Trophoblast cell (in vitro differentiated cells and primary cell): ENCODE measurements at regions not wholly inside any gene's neighbourhood (a gene's known extent, or its start where the extent isn't known, plus 50 kb on each side); places are given as distances from the start of the nearest gene placed in this dataset.
"Not testable (repeated sequence)": the region's sequence is repeated elsewhere in the genome, so short reads cannot be mapped to it uniquely, and the experiment has no call there.

Source experiments
- DNase-seq, 2 donors: peaks; one replicate each; pipeline ENCODE4 v3.0.0-alpha.2; 2016
- H2AFZ ChIP-seq: 2 replicates; pipeline ENCODE4 v1.6.1; 2013; ENCODE audit warnings: low read length, moderate library complexity, mild to moderate bottlenecking; ENCODE audit not compliant: insufficient read depth, poor library complexity
- H2AK5ac ChIP-seq: 2 replicates; pipeline ENCODE4 v1.6.1; 2013; ENCODE audit warnings: mild to moderate bottlenecking, low read length
- H2BK120ac ChIP-seq: 2 replicates; pipeline ENCODE4 v1.6.1; 2013; ENCODE audit warnings: low read length, mild to moderate bottlenecking, moderate library complexity; ENCODE audit not compliant: insufficient read depth, poor library complexity
- H2BK12ac ChIP-seq: 2 replicates; pipeline ENCODE4 v1.6.1; 2013; ENCODE audit warnings: mild to moderate bottlenecking, low read length, moderate library complexity
- H2BK5ac ChIP-seq: 2 replicates; pipeline ENCODE4 v1.6.1; 2013; ENCODE audit warnings: low read length, low read depth, moderate library complexity, mild to moderate bottlenecking; ENCODE audit not compliant: poor library complexity
- H3K14ac ChIP-seq: 2 replicates; pipeline ENCODE4 v1.6.1; 2013; ENCODE audit warnings: mild to moderate bottlenecking, low read length
- H3K18ac ChIP-seq: 2 replicates; pipeline ENCODE4 v1.6.1; 2013; ENCODE audit warnings: mild to moderate bottlenecking, low read length
- H3K23ac ChIP-seq: 2 replicates; pipeline ENCODE4 v1.6.1; 2013; ENCODE audit warnings: low read length
- H3K27ac ChIP-seq: 2 replicates; pipeline ENCODE4 v1.5.1; 2013; ENCODE audit warnings: low read depth, mild to moderate bottlenecking, inconsistent platforms, low read length, moderate library complexity
- H3K27me3 ChIP-seq: 2 replicates; pipeline ENCODE4 v1.6.1; 2013; ENCODE audit warnings: inconsistent platforms, mild to moderate bottlenecking, low read length, moderate library complexity; ENCODE audit not compliant: insufficient read depth
- H3K36me3 ChIP-seq, 2 experiments: 1 replicate in 1 of 2; 2 replicates in 1 of 2; pipeline ENCODE4 v1.6.1; 2013; ENCODE audit warnings: low read length in 2 of 2, mild to moderate bottlenecking in 2 of 2, moderate library complexity in 1 of 2; ENCODE audit not compliant: insufficient read depth in 2 of 2, control insufficient read depth in 1 of 2
- H3K4ac ChIP-seq: 2 replicates; pipeline ENCODE4 v1.6.1; 2013; ENCODE audit warnings: low read depth, mild to moderate bottlenecking, low read length, moderate library complexity
- H3K4me1 ChIP-seq, 2 experiments: 1 replicate in 1 of 2; 2 replicates in 1 of 2; pipeline ENCODE4 v1.6.1; 2013; ENCODE audit warnings: low read length in 2 of 2, mild to moderate bottlenecking in 2 of 2, moderate library complexity in 1 of 2; ENCODE audit not compliant: insufficient read depth in 2 of 2, control insufficient read depth in 1 of 2
- H3K4me2 ChIP-seq: 2 replicates; pipeline ENCODE4 v1.6.1; 2013; ENCODE audit warnings: inconsistent platforms, mild to moderate bottlenecking, low read length, moderate library complexity
- H3K4me3 ChIP-seq: 2 replicates; pipeline ENCODE4 v1.5.1; 2013; ENCODE audit warnings: mild to moderate bottlenecking, low read depth, low read length, inconsistent platforms
- H3K79me1 ChIP-seq: one replicate; pipeline ENCODE4 v1.6.1; 2013; ENCODE audit warnings: low read length
- H3K79me2 ChIP-seq: 2 replicates; pipeline ENCODE4 v1.6.1; 2013; ENCODE audit warnings: low read length, mild to moderate bottlenecking; ENCODE audit not compliant: control insufficient read depth, insufficient read depth, poor library complexity
- H3K9ac ChIP-seq: 2 replicates; pipeline ENCODE4 v1.6.1; 2013; ENCODE audit warnings: mild to moderate bottlenecking, low read length
- H3K9me3 ChIP-seq: 2 replicates; pipeline ENCODE4 v1.6.1; 2013; ENCODE audit warnings: low read depth, mild to moderate bottlenecking, control low read depth, inconsistent platforms, low read length; ENCODE audit not compliant: insufficient read depth
- H4K12ac ChIP-seq: 2 replicates; pipeline ENCODE4 v1.6.1; 2013; ENCODE audit warnings: low read depth, mild to moderate bottlenecking, low read length, moderate library complexity
- H4K8ac ChIP-seq: 2 replicates; pipeline ENCODE4 v1.6.1; 2013; ENCODE audit warnings: low read depth, mild to moderate bottlenecking, low read length, moderate library complexity
- H4K91ac ChIP-seq: one replicate; pipeline ENCODE4 v1.6.1; 2013; ENCODE audit warnings: low read depth, mild to moderate bottlenecking, low read length, moderate library complexity
- WGBS: extraction: QIAGEN DNeasy Blood & Tissue Kit; methylation state at CpG from one replicate; pipeline ENCODE4 v1.1.7; 2013; ENCODE audit warnings: missing lambda C conversion rate; ENCODE audit not compliant: insufficient read length, insufficient coverage; ENCODE audit errors: extremely low coverage; 5-methylcytosine and 5-hydroxymethylcytosine counted together

GRCh38 chr11:39741066-39741465 lies 1718.4 kb downstream of the LRRC4C start:
- WGBS = no CpG with 5 or more reads among the region's 2 CpGs
- H3K79me2 ChIP-seq = no peaks in the 10 kb centered on the region

GRCh38 chr11:39736351-39736750 lies 1723.1 kb downstream of the LRRC4C start:
- H3K27me3 ChIP-seq, H3K4me2 ChIP-seq, H3K4me1 ChIP-seq, H3K79me1 ChIP-seq, H3K79me2 ChIP-seq, DNase-seq, H4K91ac ChIP-seq, H3K9ac ChIP-seq, H3K9me3 ChIP-seq, H2BK5ac ChIP-seq, H4K8ac ChIP-seq, H2AFZ ChIP-seq, H2BK12ac ChIP-seq, H3K14ac ChIP-seq, H3K4ac ChIP-seq, H2AK5ac ChIP-seq, H3K4me3 ChIP-seq, H2BK120ac ChIP-seq, H4K12ac ChIP-seq, H3K36me3 ChIP-seq, H3K18ac ChIP-seq, H3K27ac ChIP-seq, H3K23ac ChIP-seq: not testable (repeated sequence)
- no CpG with 5 or more reads among the region's 7 CpGs for WGBS

More at GRCh38 chr11:39741066-39741465, 1718.4 kb downstream of the LRRC4C start:
- Histone ChIP-seq H2AK5ac (no peak overlapping the region), H3K9ac (no peak overlapping the region), H2AFZ (no peak overlapping the region), H4K12ac (no peak overlapping the region), H3K27ac (no peak overlapping the region), H4K8ac (no peak overlapping the region), H3K4me1 (peaks cover 0 to 9% of the 10 kb centered on the region in 2 experiments), H2BK12ac (no peak overlapping the region), H3K14ac (no peak overlapping the region), H3K23ac (no peak overlapping the region), H3K36me3 (no peaks in the 10 kb centered on the region), H2BK5ac (no peak overlapping the region), H3K4ac (no peak overlapping the region), H3K79me1 (no peaks in the 10 kb centered on the region), H3K18ac (no peak overlapping the region), H4K91ac (no peak overlapping the region), H2BK120ac (no peak overlapping the region), H3K4me3 (no peak overlapping the region), H3K9me3 (peaks cover 5% of the 10 kb centered on the region), H3K27me3 (no peaks in the 10 kb centered on the region), H3K4me2 (no peak overlapping the region)
- DNase-seq = peak in 1 of 2 donors; percentile 16

- Histone ChIP-seq H3K18ac (no peak overlapping the region), H3K79me1 (no peaks in the 10 kb centered on the region), H3K36me3 (no peaks in the 10 kb centered on the region), H2BK120ac (no peak overlapping the region), H3K4me1 (peaks cover 2 to 7% of the 10 kb centered on the region in 2 experiments), H3K27ac (no peak overlapping the region), H3K4ac (no peak overlapping the region), H4K91ac (no peak overlapping the region), H4K12ac (no peak overlapping the region), H3K9me3 (no peaks in the 10 kb centered on the region), H3K14ac (no peak overlapping the region), H3K23ac (no peak overlapping the region), H3K9ac (no peak overlapping the region), H3K27me3 (no peaks in the 10 kb centered on the region), H3K4me3 (no peak overlapping the region), H3K79me2 (no peaks in the 10 kb centered on the region), H2BK5ac (no peak overlapping the region), H2AFZ (no peak overlapping the region), H2BK12ac (no peak overlapping the region), H4K8ac (no peak overlapping the region), H2AK5ac (no peak overlapping the region), H3K4me2 (no peak overlapping the region)
- DNase-seq = no peak
These were observed 1727.5 kb downstream of the LRRC4C start for GRCh38 chr11:39732001-39732400.

DNA sequence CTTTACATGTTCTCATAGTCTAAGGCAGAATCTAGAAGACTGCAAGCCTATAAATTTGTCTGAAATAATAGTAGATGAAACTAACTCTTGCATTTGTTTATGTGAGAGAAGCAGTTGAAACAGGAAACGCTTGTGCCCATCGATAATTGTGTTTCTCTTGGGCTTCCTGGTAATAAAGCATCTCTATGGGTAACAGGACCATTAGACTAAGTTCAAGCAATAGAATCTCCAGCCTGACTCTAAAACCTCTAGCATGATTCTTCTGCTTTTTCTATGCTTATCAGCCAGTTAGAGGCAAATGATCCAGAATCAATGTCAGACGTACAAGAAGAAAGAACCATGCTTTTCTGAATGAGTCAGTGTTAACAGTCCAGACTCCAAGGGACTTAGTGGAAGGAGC lies 1734.4 kb downstream of the LRRC4C start:
- no peak overlapping the region for H4K12ac ChIP-seq
- H3K9me3 ChIP-seq = no peaks in the 10 kb centered on the region
- H3K4ac ChIP-seq = no peak overlapping the region
- no peak overlapping the region for H3K18ac ChIP-seq
- no peak overlapping the region for H3K14ac ChIP-seq
- H3K79me2 ChIP-seq = no peaks in the 10 kb centered on the region
- no CpG with 5 or more reads among the region's 3 CpGs for WGBS
- no peak overlapping the region for H3K9ac ChIP-seq
- H3K27ac ChIP-seq = no peak overlapping the region
- H3K79me1 ChIP-seq = no peaks in the 10 kb centered on the region
- no peak overlapping the region for H3K4me2 ChIP-seq
- no peak overlapping the region for H2AK5ac ChIP-seq
- H4K91ac ChIP-seq = no peak overlapping the region
- H3K27me3 ChIP-seq = no peaks in the 10 kb centered on the region
- no peak overlapping the region for H3K4me3 ChIP-seq
- H2BK120ac ChIP-seq = no peak overlapping the region
- H2BK12ac ChIP-seq = no peak overlapping the region
- H3K23ac ChIP-seq = no peak overlapping the region
- no peaks in the 10 kb centered on the region for H3K36me3 ChIP-seq
- H2AFZ ChIP-seq = no peak overlapping the region
- no peak overlapping the region for H4K8ac ChIP-seq
- no peak overlapping the region for H2BK5ac ChIP-seq
- no peak for DNase-seq
- H3K4me1 ChIP-seq = peaks cover 2 to 3% of the 10 kb centered on the region in 2 experiments
